HCT116 (cell line): ENCODE measurements at regions not wholly inside any gene's neighbourhood (a gene's known extent, or its start where the extent isn't known, plus 50 kb on each side); places are given as distances from the start of the nearest gene placed in this dataset.

Source experiments
- CEBPB ChIP-seq: IDR thresholded peaks from 2 replicates; pipeline ENCODE4 v1.6.1; 2012; ENCODE audit warnings: low read depth
- CTCF ChIP-seq, 3 experiments: fragments of 200-600 bp in 1 of 3; sonication (generic) in 1 of 3; IDR thresholded peaks in 2 of 3; conservative IDR thresholded peaks in 1 of 3; 2 replicates each; pipeline ENCODE4 v1.5.1; 2012 to 2017; ENCODE audit warnings: low read depth in 2 of 3, low read length in 2 of 3, antibody characterized with exemption in 1 of 3, borderline replicate concordance in 1 of 3, control low read depth in 1 of 3, mild to moderate bottlenecking in 1 of 3, mixed read lengths in 1 of 3, mixed run types in 1 of 3, moderate library complexity in 1 of 3; ENCODE audit not compliant: insufficient read depth in 1 of 3
- EGR1 ChIP-seq: IDR thresholded peaks from 2 replicates; pipeline ENCODE4 v1.6.1; 2012; ENCODE audit warnings: low read depth
- EZH2 ChIP-seq: fragments of 200-600 bp; sonication (generic); IDR thresholded peaks from 2 replicates; pipeline ENCODE4 v1.6.1; 2017; ENCODE audit warnings: antibody characterized with exemption, mixed run types
- EZH2phosphoT487 ChIP-seq: fragments of 200-600 bp; IDR thresholded peaks from 2 replicates; pipeline ENCODE4 v1.6.1; 2018; ENCODE audit warnings: antibody characterized with exemption, borderline replicate concordance
- JUND ChIP-seq: IDR thresholded peaks from 2 replicates; pipeline ENCODE4 v1.6.1; 2012
- MAX ChIP-seq: IDR thresholded peaks from 2 replicates; pipeline ENCODE4 v1.6.1; 2012
- POLR2A ChIP-seq: IDR thresholded peaks from 2 replicates; pipeline ENCODE4 v1.7.0; 2011; ENCODE audit warnings: borderline replicate concordance; ENCODE audit not compliant: insufficient read depth, insufficient read length; ENCODE audit errors: extremely low read depth
- POLR2AphosphoS5 ChIP-seq: IDR thresholded peaks from 2 replicates; pipeline ENCODE4 v1.6.1; 2011; ENCODE audit warnings: mild to moderate bottlenecking, low read depth, low read length, moderate library complexity
- RAD21 ChIP-seq: IDR thresholded peaks from 2 replicates; pipeline ENCODE4 v1.6.1; 2012; ENCODE audit warnings: low read depth, mild to moderate bottlenecking
- REST ChIP-seq: IDR thresholded peaks from 2 replicates; pipeline ENCODE4 v1.6.1; 2012; ENCODE audit warnings: low read depth
- SIN3A ChIP-seq: IDR thresholded peaks from 2 replicates; pipeline ENCODE4 v1.6.1; 2012; ENCODE audit warnings: low read depth
- SP1 ChIP-seq: IDR thresholded peaks from 2 replicates; pipeline ENCODE4 v1.6.1; 2012; ENCODE audit warnings: low read depth
- TCF7L2 ChIP-seq: IDR thresholded peaks from 2 replicates; pipeline ENCODE4 v1.7.0; 2011; ENCODE audit warnings: borderline replicate concordance, inconsistent platforms; ENCODE audit not compliant: insufficient read depth, insufficient read length; ENCODE audit errors: extremely low read depth

- TF ChIP-seq EZH2 (no peak), REST (no peak), POLR2A (no peak), EGR1 (no peak), CTCF (IDR thresholded peaks at IDR 0.05 in 2 of 3, conservative IDR thresholded peaks at IDR 0.05 in 1 of 3; ENCODE audit: borderline replicate concordance in 1 of 3, insufficient read depth in 1 of 3, low read depth in 2 of 3, low read length in 2 of 3) (no peak), EZH2phosphoT487 (no peak), JUND (no peak), SIN3A (no peak), POLR2AphosphoS5 (no peak), RAD21 (no peak), SP1 (no peak), MAX (no peak), CEBPB (no peak), TCF7L2 (no peak)
Observed at GRCh38 chr17:5978496-5978895, 91.7 kb upstream of the WSCD1 start.
